ENCODE measurements at regions not wholly inside any gene's neighbourhood (a gene's known extent, or its start where the extent isn't known, plus 50 kb on each side); places are given as distances from the start of the nearest gene placed in this dataset.

GRCh38 chr2:212638694-212639093, 100.1 kb upstream of the ERBB4 start:
- CTCF ChIA-PET, result no interaction called here
- DNase-seq (ENCODE audit: low spot score), result no peak
- Histone ChIP-seq H3K36me3 (ENCODE audit: insufficient read depth, low read length, poor library complexity, severe bottlenecking) (no peaks in the 10 kb centered on the region), H3K4me1 (ENCODE audit: insufficient read depth, low read length, poor library complexity, severe bottlenecking) (no peaks in the 10 kb centered on the region), H3K27me3 (replicated peaks; ENCODE audit: insufficient read depth, low read depth, low read length, poor library complexity) (no peaks in the 10 kb centered on the region), H3K27ac (ENCODE audit: low read depth, low read length, poor library complexity, severe bottlenecking) (no peak overlapping the region), H3K9me3 (ENCODE audit: low read depth, low read length, poor library complexity, severe bottlenecking) (no peaks in the 10 kb centered on the region), H3K4me3 (ENCODE audit: low read depth, low read length, poor library complexity, severe bottlenecking) (no peak overlapping the region)
- TF ChIP-seq CTCF (conservative IDR thresholded peaks at IDR 0.05; ENCODE audit: low read depth, low read length) (no peak), EZH2 (IDR thresholded peaks at IDR 0.05; ENCODE audit: borderline replicate concordance, low read depth, low read length, poor library complexity, severe bottlenecking) (no peak)
- POLR2A ChIA-PET (ENCODE audit: low non-redundant PET), result no interaction called here
- BruUV-seq (replicated peaks), result no TSS peak
- intact Hi-C loops (cut with micrococcal nuclease; ENCODE audit: unreplicated experiment), result no loop called here

GRCh38 chr2:212628586-212628985, 90.0 kb upstream of the ERBB4 start:
- intact Hi-C loops (cut with micrococcal nuclease; ENCODE audit: unreplicated experiment), result no loop called here
- Histone ChIP-seq H3K4me3 (ENCODE audit: low read depth, low read length, poor library complexity, severe bottlenecking) (no peak overlapping the region), H3K36me3 (ENCODE audit: insufficient read depth, low read length, poor library complexity, severe bottlenecking) (no peaks in the 10 kb centered on the region), H3K9me3 (ENCODE audit: low read depth, low read length, poor library complexity, severe bottlenecking) (no peaks in the 10 kb centered on the region), H3K27me3 (replicated peaks; ENCODE audit: insufficient read depth, low read depth, low read length, poor library complexity) (no peaks in the 10 kb centered on the region), H3K4me1 (ENCODE audit: insufficient read depth, low read length, poor library complexity, severe bottlenecking) (no peaks in the 10 kb centered on the region), H3K27ac (ENCODE audit: low read depth, low read length, poor library complexity, severe bottlenecking) (no peak overlapping the region)
- ChIA-PET POLR2A (ENCODE audit: low non-redundant PET) (no interaction called here), CTCF (no interaction called here)
- TF ChIP-seq CTCF (conservative IDR thresholded peaks at IDR 0.05; ENCODE audit: low read depth, low read length) (no peak), EZH2 (IDR thresholded peaks at IDR 0.05; ENCODE audit: borderline replicate concordance, low read depth, low read length, poor library complexity, severe bottlenecking) (no peak)
- no TSS peak for BruUV-seq (replicated peaks)
- no peak for DNase-seq (ENCODE audit: low spot score)

GRCh38 chr2:212626371-212626918, 87.8 kb upstream of the ERBB4 start:
- Histone ChIP-seq H3K9me3 (ENCODE audit: low read depth, low read length, poor library complexity, severe bottlenecking) (no peaks in the 10 kb centered on the region), H3K27me3 (replicated peaks; ENCODE audit: insufficient read depth, low read depth, low read length, poor library complexity) (no peaks in the 10 kb centered on the region), H3K4me1 (ENCODE audit: insufficient read depth, low read length, poor library complexity, severe bottlenecking) (no peaks in the 10 kb centered on the region), H3K4me3 (ENCODE audit: low read depth, low read length, poor library complexity, severe bottlenecking) (no peak overlapping the region), H3K27ac (ENCODE audit: low read depth, low read length, poor library complexity, severe bottlenecking) (no peak overlapping the region), H3K36me3 (ENCODE audit: insufficient read depth, low read length, poor library complexity, severe bottlenecking) (no peaks in the 10 kb centered on the region)
- intact Hi-C loops (cut with micrococcal nuclease; ENCODE audit: unreplicated experiment), result no loop called here
- no peak for DNase-seq (ENCODE audit: low spot score)
- BruUV-seq (replicated peaks), result no TSS peak
- ChIA-PET CTCF (no interaction called here), POLR2A (ENCODE audit: low non-redundant PET) (no interaction called here)
- TF ChIP-seq CTCF (conservative IDR thresholded peaks at IDR 0.05; ENCODE audit: low read depth, low read length), result no peak
- no peak for TF ChIP-seq EZH2 (IDR thresholded peaks at IDR 0.05; ENCODE audit: borderline replicate concordance, low read depth, low read length, poor library complexity, severe bottlenecking)

Measured in A673 (cell line).